GDM1 (cell line): ENCODE measurements at regions not wholly inside any gene's neighbourhood (a gene's known extent, or its start where the extent isn't known, plus 50 kb on each side); places are given as distances from the start of the nearest gene placed in this dataset.
"Not testable (repeated sequence)": the region's sequence is repeated elsewhere in the genome, so short reads cannot be mapped to it uniquely, and the experiment has no call there.

Experiments
- DNase-seq: peaks from one replicate; lab custom pipeline; 2025; lab: John Stamatoyannopoulos, UW

DNA sequence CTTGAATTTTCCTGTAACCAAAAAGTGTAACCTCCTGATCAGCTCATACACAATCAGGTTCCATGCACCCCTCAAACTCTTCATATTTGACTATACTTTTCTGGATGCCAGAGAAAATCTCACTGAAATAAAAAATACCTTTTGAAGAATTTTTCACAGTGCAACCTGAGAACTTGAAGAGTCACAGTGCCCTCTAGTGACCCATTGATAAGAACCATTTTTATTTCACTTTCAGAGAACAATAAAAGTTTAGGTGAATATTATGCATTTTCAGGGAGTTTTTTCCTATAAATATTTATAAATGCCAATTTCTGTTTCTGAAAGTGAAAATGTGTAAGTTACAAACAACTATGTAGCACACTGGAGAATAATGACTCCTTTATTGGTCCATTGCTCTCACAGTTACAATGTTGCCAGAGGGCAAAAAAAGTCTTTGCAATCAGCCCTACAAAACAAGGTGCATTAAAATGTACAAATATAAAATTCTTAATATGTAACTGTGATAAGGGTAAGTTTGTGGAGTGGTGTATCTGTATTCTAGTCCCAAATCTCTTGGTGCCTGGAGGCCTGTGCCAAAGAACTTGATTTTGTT is 153.6 kb upstream of the INTU start:
- DNase-seq: no peak

DNA sequence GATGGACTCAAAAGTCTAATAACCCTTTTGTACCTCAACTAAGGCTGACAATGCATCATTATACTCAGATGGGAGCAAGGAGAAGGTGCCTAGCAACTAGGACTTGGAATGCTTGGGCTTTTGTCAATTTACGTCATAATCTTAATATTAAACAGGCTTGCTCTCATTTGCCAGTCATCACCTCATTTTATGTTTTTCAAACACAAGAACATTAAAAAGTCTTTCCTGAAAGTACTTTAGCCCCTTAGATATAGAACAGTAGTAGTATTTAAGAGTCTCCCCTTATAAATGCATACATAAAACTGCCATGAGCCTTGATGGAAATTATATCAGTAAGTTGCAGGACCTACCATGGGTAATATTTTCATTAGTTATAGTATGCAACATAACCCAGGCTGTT is 150.7 kb upstream of the INTU start:
- DNase-seq: no peak

DNA sequence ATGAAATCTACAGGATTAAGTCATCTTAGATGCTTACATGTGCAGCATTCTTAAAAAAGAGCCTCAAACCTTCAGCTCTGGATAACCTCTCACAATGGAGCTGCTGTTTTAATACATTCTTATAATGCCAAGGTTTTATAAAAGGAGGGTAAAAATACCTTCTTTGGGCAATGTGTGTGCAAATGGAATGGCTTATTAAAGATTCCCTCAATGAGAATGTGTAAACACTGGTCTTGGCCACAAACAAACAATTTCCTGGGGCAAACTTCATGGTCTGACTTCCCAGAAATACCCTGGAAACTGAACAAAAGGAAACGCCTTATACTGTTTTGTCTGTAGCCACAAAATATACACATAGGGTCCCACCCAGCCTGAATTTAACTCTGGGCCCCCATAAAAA is 148.6 kb upstream of the INTU start:
- no peak for DNase-seq

DNA sequence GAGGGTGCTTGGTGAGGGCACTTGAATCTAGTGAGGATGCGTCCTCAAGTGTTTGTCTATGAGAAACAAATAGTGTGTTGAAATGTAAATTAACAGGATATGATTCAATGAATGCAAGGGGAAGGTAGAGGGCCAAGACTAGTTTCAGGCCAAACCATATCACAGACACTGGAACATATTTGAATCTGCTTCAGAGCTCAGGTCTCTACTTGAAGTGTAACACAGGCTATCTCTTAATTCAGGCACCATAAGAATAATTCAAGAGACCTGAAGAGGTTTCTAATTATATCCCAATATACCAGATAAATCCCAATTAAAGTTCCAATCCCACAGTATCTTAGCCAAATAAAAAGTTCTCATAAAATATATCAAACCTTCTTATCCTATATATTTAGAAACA is 146.5 kb upstream of the INTU start:
- DNase-seq: no peak

DNA sequence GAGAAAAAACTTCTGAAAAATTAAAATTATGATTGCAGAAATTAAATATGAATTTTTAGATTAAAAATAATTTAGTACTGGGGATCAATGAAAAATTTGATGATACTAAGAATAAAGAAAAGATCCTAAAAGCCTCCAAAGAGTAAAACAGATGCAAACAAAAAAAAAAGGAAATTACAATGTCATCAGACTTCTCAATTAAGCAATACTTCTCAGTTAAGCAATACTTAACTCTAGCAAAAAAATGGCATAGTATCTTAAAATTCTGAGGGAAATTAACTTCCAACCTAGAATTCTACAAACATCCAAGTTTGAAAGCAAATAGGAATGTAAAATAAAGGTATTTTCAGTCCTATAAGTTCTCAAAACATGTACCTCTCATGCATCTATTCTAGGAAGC is 141.2 kb upstream of the INTU start:
- no peak for DNase-seq

DNA sequence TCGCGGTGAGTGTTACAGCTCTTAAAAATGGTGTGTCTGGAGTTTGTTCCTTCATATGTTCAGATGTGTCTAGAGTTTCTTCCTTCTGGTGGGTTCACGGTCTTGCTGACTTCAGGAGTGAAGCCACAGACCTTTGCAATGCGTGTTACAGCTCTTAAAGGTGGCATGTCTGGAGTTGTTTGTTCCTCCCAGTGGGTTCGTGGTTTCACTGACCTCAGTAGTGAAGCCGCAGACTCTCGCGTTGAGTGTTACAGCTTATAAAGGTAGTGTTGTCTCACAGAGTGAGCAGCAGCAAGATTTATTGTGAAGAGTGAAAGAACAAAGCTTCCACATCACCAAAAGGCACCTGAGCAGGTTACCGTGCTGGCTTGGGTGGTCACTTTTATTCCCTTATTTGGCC is 135.9 kb upstream of the INTU start:
- DNase-seq: not testable (repeated sequence)

DNA sequence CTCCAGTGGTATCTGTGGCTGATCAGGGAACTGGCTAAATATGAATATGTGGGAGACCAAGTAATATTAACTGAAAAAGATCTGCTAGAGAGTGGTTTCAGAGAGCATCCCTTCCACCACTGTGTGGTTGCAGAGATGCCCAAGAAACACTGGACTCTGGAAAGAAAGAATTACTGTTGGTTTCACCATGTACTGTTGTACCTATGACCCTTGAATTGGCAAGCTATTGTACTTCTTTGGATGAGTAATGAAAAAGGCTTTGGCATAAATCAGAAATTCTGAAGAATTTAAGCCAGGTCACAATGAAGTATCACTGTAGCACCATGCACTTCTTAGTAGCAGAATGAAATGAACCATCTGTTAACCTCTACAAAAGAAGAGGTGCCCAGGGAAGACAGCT is 134.4 kb upstream of the INTU start:
- no peak for DNase-seq

DNA sequence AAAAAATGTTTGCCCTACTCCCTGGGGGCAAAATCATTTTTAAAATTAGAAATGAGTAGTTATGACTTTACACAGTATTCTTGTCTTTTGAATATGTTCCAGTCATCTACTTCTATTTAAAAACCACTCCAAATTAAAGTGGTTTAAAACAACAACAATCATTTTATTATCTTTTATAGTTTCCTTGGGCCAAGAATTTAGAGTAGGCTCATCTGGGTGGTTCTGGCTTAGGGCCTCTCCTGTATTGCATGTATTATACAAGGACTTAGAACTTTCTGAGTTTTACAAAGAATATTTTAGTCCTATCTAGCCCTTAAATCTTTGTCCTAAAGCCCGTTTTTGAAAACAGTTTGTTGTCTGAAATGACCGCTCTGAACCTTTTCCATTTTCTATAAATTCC is 132.5 kb upstream of the INTU start:
- no peak for DNase-seq

DNA sequence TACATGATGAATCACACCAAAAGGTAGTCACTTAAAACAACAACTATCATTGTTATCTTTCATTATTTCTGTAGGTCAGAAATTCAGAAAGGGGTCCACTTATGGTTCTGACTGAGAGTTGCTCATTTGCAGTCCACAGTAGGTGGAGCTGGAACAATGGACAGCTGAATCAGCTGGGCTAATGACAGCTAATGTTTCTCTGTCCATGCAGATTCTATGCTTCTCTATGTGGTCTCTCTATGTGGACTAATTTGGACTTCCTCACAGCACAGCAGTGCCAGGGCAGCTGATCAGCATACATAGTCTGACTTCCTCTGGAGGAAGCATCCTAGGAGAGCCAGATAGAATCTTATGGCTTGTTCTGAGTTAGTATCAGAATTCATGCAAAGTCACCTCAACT is 131.7 kb upstream of the INTU start:
- no peak for DNase-seq

DNA sequence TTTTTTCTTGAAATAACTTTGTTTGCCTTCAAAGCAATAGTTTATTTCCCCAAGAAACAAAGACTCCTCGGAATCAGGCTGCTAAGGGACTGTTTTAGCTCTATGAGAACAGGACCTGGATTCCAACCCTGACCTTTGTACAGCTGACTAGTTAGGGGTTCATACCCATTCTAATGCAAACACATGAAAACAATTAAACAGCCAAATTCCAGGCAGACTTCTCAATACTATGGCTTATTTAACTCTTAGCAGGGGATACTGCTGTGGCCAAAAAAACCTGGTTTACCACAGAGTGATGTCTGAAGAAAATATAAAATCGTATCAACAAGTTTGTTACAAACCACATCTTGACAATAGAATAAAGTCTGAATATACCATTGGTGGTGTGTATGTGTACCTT is 129.6 kb upstream of the INTU start:
- DNase-seq: no peak

DNA sequence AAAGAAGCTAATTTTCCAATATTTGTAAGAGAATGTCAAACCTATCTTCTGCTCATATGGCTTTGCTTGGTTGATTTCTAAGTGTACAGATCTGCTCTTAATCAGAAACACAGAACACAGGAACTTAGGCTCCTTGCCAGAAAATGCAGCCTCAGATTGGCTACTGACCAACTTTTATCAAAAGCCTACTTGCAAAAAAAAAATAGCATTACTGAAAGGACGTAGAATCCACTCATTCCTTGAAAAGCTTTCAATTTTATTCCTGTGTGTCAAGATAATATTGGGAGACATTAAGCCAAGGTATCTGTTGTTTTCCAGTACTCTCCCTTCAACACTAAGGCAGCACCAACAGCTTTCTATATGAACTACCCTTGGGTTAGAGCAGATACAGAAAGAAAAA is 127.6 kb upstream of the INTU start:
- DNase-seq: no peak

DNA sequence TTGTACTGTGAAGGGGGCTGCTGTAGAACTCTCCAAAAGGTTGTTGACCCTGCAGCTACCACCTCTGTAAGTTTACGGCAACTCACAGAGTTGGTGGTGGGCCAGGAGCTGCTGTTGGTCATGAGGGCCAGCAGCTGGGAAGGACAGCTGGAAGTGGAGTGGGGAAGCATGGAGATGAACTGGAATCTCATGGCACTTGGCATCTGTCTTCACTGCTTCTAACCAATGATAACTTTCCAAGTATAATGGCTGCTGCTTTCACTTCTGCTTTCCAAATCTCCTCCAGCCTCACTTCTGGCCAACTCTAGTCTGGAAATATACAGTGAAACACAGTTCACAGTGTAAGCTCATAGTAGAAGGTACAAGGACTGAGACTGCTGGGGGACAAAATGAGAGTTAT is 126.5 kb upstream of the INTU start:
- DNase-seq: no peak

DNA sequence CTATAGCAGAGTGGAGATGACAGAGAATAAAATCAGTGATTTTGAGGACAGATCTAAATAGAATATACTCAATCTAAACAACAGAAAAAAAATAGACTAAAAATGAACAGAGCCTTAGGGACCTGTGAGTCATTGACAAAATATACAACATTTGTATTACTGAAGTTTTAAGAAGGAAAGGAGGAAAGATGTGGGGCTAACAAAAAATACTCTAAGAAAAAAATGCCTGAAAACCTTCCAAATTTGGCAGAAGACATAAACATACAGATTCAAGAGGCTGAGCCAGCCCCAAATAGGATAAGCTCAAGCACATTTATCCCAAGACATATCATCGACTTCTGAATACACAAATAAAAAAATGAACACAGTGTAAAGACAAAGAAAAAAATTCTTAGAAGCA is 123.6 kb upstream of the INTU start:
- DNase-seq: no peak

DNA sequence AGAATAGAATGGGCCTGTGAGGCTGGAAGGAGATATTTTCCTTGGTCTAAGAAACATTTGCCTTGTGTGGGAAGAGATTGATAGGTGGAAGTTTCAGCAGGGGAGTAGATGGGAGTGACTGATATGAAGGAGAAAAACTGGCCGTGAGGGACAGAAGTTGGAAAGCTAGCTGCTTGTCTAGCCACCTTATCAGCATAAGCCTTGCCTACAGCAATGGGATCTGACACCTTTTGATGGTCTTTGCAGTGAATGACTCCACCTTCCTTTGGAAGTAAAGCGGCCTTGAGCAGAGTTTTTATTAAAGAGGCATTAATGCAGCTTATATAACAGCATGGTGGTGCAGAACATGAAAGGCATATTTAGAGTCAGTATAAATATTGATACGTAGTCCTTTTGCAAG is 120.1 kb upstream of the INTU start:
- DNase-seq: not testable (repeated sequence)

DNA sequence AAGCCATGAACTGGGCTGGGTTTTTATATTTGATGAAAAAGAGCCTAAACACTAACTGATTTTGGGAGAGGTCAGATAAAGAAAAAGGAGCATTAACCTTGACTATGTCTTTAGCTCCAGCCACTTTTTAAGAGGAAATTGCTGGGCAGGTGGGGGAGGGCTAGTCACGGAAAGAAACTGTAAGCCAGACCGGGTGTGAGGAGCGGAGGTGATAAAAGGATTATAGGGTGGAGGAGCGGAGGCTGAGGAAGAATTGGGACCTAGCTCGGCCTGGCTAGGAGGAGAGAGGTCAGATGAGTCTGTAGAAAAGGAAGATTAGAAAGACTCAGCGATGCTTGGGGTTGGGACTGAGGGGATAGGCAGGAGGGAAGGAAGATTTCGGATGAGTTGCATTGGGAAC is 117.5 kb upstream of the INTU start:
- DNase-seq: not testable (repeated sequence)

DNA sequence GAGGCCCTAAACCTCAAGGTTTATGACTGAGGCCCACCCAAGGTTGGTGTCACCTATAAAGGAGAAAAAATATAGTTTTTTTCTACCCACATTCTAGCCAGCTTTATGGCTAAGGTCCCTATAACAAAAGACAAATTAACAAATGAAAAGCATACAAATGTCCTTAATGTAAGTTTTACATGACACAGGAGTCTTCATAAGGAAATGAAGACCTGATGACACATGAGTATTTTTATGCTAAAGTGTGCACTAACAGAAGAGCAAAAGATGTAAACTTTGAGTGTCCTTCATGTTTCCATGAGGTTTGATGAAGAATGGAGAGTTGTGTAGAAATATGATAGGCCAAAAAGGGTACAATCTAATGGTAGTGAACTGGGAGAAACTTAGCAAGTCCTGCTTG is 114.7 kb upstream of the INTU start:
- DNase-seq: no peak

DNA sequence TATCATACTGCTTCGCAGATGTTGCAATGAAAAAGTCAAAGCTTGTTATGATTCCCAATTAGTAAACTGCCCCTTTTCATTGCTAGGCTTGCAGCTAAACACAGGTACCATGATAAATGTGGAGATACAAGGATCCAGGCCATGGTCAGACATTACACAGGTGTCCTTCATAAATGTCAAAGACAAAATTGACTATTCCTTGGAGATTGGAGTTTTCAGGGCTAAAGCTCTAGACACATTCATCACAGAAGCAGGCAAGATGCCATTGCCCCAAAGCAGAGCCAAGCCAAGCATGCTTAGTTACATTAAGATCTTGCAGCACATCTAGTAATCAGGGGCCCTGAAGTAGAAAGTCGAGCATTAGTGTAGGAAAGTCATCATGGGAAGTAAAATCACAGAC is 111.3 kb upstream of the INTU start:
- no peak for DNase-seq

DNA sequence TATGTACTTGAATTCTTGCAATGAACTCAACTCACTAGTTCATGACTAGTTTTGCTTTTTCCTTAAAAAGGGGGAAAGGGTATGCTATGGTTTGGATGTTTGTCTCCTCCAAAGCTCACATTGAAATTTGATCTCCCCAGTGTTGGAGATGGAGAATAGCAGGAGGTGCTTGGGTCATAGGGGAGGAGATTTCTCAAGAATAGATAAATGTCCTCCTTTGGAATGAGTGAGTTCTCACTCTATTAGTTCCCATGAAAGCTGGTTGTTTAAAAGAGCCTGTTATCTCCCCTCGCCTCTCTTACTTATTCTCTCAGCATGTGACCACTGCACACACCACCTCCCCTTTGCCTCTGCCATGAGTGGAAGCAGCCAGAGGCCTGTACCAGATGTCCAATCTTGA is 109.4 kb upstream of the INTU start:
- DNase-seq: no peak

DNA sequence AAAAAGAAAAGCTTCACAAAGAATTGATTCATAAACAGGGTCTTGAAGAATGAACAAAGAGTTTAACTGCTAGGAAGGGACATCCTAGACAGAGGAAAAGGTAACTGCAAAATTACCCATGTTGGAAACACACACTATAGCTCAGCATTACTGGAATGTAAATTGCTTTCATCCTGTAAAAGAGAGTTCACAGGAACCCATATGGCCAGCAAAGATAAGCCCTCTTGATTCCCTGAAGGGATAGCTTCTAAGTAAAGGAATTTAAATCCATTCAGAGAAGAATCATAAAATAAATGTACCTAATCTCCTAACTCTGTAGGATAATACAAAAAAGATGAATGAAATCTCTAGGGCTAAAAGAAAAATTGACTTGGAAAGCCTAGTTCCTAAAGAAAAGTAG is 107.1 kb upstream of the INTU start:
- no peak for DNase-seq

DNA sequence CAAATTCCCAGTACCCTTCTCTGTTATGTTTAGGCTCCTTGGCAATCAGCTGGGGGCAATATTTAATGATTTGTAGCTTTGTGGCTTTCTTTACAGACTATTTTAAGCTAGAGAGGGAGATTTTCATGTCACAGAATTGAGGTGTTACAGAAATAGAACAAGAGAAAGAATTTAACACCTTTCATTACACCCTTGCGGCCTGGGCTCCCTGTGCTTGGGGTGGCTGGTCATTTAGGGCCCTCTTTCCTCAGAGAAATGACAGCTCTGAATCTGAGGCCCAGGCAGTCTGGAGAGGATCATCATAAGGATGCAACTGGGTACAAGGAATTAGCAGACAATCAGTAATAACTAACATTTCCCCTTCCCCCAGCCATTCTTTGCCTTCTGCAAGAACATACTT is 104.5 kb upstream of the INTU start:
- DNase-seq: no peak

DNA sequence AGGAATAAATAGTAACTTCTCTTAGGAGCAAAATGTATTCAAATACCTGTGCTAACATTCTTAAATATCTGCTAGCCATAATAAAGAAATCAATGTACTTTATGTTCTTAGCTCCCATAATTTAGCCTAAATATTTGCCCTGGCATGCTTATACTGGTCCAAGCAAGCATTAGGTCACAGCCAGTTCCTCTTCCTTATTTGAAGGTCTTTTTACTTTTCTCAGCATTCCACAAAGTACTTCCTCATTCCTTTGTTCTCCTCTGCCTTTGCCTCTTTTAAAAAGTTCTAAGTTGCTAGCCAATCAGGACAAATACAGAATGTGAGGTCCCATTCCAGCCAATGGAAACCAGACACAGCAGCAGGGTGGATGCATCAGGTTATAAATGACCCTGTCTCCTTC is 102.9 kb upstream of the INTU start:
- DNase-seq: not testable (repeated sequence)

DNA sequence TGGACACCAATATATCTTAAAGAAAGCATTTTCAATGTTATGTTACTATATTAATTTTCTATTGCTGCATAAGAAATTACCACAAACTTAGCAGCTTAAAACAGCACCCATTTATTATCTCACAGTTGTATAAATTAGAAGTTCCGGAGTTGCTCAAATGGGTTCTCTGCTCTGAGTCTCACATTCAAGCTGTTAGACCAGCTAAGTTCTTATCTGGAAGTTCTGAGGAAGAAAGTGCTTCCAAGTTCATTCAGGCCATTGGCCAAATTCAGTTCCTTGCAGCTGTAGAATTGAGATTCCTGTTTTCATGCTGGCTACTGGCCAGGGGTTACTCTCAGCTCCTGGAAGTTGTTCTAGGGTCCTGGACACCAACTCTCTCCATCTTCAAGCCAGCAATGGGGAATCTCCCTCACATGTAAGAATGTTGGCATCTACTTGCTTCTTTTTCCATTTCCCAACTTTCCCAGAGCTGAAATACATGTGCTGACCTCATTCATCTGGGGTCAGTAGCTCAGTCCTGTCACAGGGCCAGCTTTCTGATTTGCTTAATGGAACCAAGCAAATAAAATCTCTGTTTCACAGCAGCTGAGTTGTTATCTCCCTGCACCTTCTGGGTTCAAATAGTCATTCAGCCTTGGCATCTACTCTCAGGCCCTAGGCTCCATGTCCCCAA is 99.6 kb upstream of the INTU start:
- DNase-seq: no peak

DNA sequence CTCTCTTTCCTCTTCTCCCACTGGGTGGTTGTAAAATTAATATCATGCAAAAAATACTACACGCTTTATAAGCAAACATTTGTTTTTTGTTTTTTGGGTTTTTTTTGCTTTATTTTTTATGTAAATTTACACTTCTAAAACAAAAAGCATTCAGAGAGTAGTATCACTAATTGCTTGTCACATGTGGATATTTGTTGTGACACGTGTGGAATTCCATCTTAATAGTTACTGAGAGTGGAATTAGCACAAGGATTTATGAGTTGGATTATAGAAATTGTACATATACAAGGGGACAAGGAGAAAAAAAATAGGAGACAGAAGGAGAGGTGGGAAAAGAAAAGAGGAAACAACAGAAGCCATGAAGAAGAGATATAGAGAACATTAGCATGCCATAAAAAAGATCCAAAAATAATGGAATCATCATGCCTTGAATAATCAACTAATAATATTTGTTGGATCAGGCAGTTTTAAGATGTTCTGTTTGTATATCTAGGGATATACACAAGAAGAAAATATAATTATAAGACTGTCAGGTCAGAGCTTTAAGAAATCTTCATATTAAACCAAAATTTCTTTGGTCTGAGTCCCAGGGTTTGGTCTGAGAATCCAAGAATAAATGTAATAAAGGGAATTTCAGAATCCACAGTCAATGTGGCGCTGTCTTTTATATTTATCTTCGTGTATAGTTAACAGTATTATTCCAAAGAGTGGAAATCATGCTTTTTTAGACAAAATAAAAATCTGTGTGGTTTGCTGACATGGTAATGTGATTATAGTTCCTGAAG is 98.5 kb upstream of the INTU start:
- DNase-seq: no peak

DNA sequence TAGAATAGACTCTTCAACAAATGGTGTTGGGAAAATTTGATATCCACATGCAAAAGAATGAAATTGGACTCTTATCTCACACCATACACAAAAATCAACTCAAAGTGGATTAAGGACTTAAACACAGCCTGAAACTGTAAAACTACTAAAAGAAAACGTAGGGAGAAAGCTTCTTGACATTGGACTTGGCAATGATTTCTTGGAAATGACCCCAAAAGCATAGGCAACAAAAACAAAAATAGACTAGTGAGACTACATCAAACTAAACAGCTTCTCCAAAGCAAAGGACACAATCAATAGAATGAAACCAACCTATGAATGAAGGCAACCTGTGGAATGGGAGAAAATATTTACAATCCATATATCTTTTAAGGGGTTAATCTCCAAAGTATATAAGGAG is 94.7 kb upstream of the INTU start:
- DNase-seq: no peak
